AG04450 (cell line): ENCODE measurements at regions not wholly inside any gene's neighbourhood (a gene's known extent, or its start where the extent isn't known, plus 50 kb on each side); places are given as distances from the start of the nearest gene placed in this dataset.

Experiments
- CTCF ChIA-PET: fragments of 300-600, 350-600 bp; formaldehyde crosslinking; extraction: SDS; loops from one replicate; lab custom pipeline; 2022; ENCODE audit warnings: antibody characterized with exemption, inconsistent platforms; lab: Charles Lee
- POLR2A ChIA-PET: fragments of 350-600 bp; formaldehyde crosslinking; extraction: SDS; loops from one replicate; lab custom pipeline; 2021; ENCODE audit warnings: antibody characterized with exemption, inconsistent platforms; lab: Yijun Ruan, JAX
- DNase-seq: peaks from one replicate; pipeline ENCODE4 v3.0.0-alpha.2; 2011; ENCODE audit warnings: low read depth, low spot score
- H3K27ac ChIP-seq: one replicate; pipeline ENCODE4 v1.5.1; 2012; ENCODE audit warnings: low read depth, low read length, control low read depth
- H3K27me3 ChIP-seq: one replicate; pipeline ENCODE4 v1.6.0; 2012; ENCODE audit warnings: low read length; ENCODE audit not compliant: control insufficient read depth, insufficient read depth
- H3K4me3 ChIP-seq: 2 replicates; pipeline ENCODE4 v1.5.1; 2011; ENCODE audit warnings: mild to moderate bottlenecking, low read depth, low read length, control low read depth
- H3K9me3 ChIP-seq: 2 replicates; pipeline ENCODE4 v1.5.1; 2012; ENCODE audit warnings: low read length; ENCODE audit not compliant: control insufficient read depth, insufficient read depth
- TF ChIP-seq, protein P1 (sequence below): IDR thresholded peaks from 2 replicates; pipeline ENCODE4 v1.5.1; 2011; ENCODE audit warnings: low read depth, low read length, control low read depth, inconsistent platforms

DNA sequence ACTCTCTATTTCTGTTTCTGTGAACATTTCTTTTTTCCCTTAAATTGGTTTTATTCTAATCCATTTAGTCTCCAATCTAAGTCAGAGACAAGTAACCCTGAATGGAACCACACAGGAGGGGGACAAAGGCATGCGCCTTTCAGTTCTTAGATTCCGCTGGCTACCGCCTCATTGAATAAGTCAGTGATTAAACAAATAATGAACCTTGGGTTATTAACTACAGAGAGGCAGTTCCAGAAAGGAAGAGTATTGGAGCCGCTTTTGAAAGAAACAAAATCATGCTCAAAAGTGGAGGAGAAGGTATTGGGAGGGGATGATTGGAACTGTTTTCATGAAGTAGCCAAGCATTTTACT is 459.8 kb upstream of the DAB1 start:
- Histone ChIP-seq H3K9me3 (no peaks in the 10 kb centered on the region), H3K27ac (no peak overlapping the region), H3K4me3 (no peak overlapping the region), H3K27me3 (no peaks in the 10 kb centered on the region)
- CTCF ChIA-PET, result no interaction called here
- POLR2A ChIA-PET, result no interaction called here
- TF ChIP-seq, protein P1, sequence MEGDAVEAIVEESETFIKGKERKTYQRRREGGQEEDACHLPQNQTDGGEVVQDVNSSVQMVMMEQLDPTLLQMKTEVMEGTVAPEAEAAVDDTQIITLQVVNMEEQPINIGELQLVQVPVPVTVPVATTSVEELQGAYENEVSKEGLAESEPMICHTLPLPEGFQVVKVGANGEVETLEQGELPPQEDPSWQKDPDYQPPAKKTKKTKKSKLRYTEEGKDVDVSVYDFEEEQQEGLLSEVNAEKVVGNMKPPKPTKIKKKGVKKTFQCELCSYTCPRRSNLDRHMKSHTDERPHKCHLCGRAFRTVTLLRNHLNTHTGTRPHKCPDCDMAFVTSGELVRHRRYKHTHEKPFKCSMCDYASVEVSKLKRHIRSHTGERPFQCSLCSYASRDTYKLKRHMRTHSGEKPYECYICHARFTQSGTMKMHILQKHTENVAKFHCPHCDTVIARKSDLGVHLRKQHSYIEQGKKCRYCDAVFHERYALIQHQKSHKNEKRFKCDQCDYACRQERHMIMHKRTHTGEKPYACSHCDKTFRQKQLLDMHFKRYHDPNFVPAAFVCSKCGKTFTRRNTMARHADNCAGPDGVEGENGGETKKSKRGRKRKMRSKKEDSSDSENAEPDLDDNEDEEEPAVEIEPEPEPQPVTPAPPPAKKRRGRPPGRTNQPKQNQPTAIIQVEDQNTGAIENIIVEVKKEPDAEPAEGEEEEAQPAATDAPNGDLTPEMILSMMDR, result no peak
- DNase-seq, result no peak

- H3K27ac ChIP-seq, result no peak overlapping the region
- no peak for DNase-seq
- POLR2A ChIA-PET, result no interaction called here
Measured at GRCh38 chr1:57882934-57883641, 459.2 kb upstream of the DAB1 start.

DNA sequence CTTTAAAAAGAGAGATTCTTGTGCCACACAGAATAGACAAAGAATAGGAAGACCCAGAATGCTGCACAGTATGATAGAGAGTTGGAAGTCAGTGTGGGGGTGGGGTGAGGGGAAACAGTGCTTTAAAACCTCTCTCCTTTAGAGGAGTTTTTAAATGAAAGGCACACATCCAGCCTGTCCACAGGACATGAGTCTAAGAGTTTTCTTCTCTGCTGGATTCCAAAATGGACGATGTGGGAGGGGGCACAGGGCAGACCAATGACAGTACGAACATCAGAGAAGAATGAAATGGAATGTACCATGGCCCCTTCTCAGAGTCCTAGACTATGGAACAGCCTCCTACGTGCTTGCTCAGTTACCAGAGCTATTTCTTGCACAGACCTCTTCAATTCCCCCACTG is 458.2 kb upstream of the DAB1 start:
- no peak for DNase-seq
- POLR2A ChIA-PET, result no interaction called here
- CTCF ChIA-PET, result interaction anchor here (1.5 kb wide), 1 partner anchor 1050 kb away, joined by 4 read pairs; no protein-coding TSS in a partner anchor

More at GRCh38 chr1:57882934-57883641, 459.2 kb upstream of the DAB1 start:
- no peak overlapping the region for H3K4me3 ChIP-seq
- H3K27me3 ChIP-seq, result no peaks in the 10 kb centered on the region
- H3K9me3 ChIP-seq, result no peaks in the 10 kb centered on the region
- CTCF ChIA-PET, result interaction anchor here (1.5 kb wide), 1 partner anchor 1051 kb away, joined by 4 read pairs; no protein-coding TSS in a partner anchor
- TF ChIP-seq, protein P1, result no peak

GRCh38 chr1:57881639-57882038 is 457.8 kb upstream of the DAB1 start:
- H3K27ac ChIP-seq, result no peak overlapping the region
- H3K4me3 ChIP-seq, result no peak overlapping the region
- POLR2A ChIA-PET, result no interaction called here
- DNase-seq, result no peak
- CTCF ChIA-PET, result interaction anchor here (1.5 kb wide), 1 partner anchor 1050 kb away, joined by 4 read pairs; no protein-coding TSS in a partner anchor
- no peaks in the 10 kb centered on the region for H3K9me3 ChIP-seq
- H3K27me3 ChIP-seq, result no peaks in the 10 kb centered on the region
- TF ChIP-seq, protein P1, result no peak

More for the DNA sequence above, 458.2 kb upstream of the DAB1 start:
- H3K4me3 ChIP-seq, result no peak overlapping the region
- H3K9me3 ChIP-seq, result no peaks in the 10 kb centered on the region
- H3K27me3 ChIP-seq, result no peaks in the 10 kb centered on the region
- H3K27ac ChIP-seq, result no peak overlapping the region
- TF ChIP-seq, protein P1, result no peak

GRCh38 chr1:57879700-57880099 is 455.8 kb upstream of the DAB1 start:
- Histone ChIP-seq H3K27ac (no peak overlapping the region), H3K4me3 (no peak overlapping the region), H3K9me3 (no peaks in the 10 kb centered on the region), H3K27me3 (no peaks in the 10 kb centered on the region)
- CTCF ChIA-PET, result no interaction called here
- POLR2A ChIA-PET, result no interaction called here
- TF ChIP-seq, protein P1, result no peak
- DNase-seq, result no peak
